Chondrocyte (in vitro differentiated cells): ENCODE measurements at regions not wholly inside any gene's neighbourhood (a gene's known extent, or its start where the extent isn't known, plus 50 kb on each side); places are given as distances from the start of the nearest gene placed in this dataset.

Experiments used
- DNase-seq: peaks from one replicate; pipeline ENCODE4 v3.0.0; 2021; ENCODE audit warnings: mixed read lengths, low spot score
- H3K27ac Mint-ChIP-seq: one replicate; pipeline ENCODE4 v1.8.0; 2021; ENCODE audit warnings: mild to moderate bottlenecking, moderate library complexity, mixed read lengths; ENCODE audit not compliant: unreplicated experiment
- H3K27me3 Mint-ChIP-seq: 2 replicates; pipeline ENCODE4 v1.8.0; 2021; ENCODE audit warnings: low read depth, mixed read lengths
- H3K36me3 Mint-ChIP-seq: 2 replicates; pipeline ENCODE4 v1.8.0; 2021; ENCODE audit warnings: low read depth, mixed read lengths
- H3K4me1 Mint-ChIP-seq: 2 replicates; pipeline ENCODE4 v1.8.0; 2021; ENCODE audit warnings: low read depth, mild to moderate bottlenecking, mixed read lengths
- H3K4me3 Mint-ChIP-seq: one replicate; pipeline ENCODE4 v1.8.0; 2021; ENCODE audit warnings: mild to moderate bottlenecking, moderate library complexity, mixed read lengths; ENCODE audit not compliant: unreplicated experiment
- H3K9me3 Mint-ChIP-seq: 2 replicates; pipeline ENCODE4 v1.8.0; 2021; ENCODE audit warnings: low read depth, mixed read lengths
- TF ChIP-seq, protein P1 (sequence below): fragments of 200-600 bp; sonication (generic); IDR thresholded peaks from 2 replicates; pipeline ENCODE4 v1.5.0; 2021; ENCODE audit warnings: antibody characterized with exemption, mild to moderate bottlenecking, moderate library complexity

DNA sequence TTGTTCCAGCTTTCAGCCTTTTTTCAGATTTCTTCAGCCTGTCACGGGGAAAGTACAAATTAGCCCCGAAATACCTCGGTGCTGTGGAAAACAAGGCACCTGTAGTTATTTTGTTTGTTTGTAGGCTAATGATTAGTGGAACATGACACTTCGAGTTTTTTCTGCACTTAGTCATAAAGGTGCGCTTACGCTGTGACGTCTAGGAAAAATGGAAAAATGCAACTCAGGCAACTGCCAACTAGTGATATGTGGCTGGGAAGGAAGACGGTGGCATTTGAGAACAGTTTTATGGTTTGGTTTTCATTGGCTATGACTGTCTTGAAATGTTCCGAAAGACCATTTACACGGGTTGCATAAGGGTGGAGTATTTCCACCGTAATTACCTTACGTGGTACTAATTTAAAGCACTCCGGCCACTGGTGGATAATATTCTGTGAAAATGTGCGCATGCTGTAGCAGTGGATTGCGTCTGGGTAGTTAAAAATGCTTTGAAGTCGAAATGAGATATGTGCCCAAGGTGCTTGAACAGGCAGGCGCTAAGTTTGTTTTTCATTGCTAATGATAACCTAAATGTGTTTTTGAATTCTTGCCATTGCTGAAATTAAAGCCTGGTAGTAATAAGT lies 94.5 kb upstream of the CELF2 start:
- Mint-ChIP-seq H3K36me3 (no peaks in the 10 kb centered on the region), H3K9me3 (no peaks in the 10 kb centered on the region), H3K4me1 (peaks cover 7% of the 10 kb centered on the region), H3K27me3 (no peaks in the 10 kb centered on the region), H3K4me3 (no peak overlapping the region), H3K27ac (no peak overlapping the region)
- DNase-seq = no peak
- TF ChIP-seq, protein P1, sequence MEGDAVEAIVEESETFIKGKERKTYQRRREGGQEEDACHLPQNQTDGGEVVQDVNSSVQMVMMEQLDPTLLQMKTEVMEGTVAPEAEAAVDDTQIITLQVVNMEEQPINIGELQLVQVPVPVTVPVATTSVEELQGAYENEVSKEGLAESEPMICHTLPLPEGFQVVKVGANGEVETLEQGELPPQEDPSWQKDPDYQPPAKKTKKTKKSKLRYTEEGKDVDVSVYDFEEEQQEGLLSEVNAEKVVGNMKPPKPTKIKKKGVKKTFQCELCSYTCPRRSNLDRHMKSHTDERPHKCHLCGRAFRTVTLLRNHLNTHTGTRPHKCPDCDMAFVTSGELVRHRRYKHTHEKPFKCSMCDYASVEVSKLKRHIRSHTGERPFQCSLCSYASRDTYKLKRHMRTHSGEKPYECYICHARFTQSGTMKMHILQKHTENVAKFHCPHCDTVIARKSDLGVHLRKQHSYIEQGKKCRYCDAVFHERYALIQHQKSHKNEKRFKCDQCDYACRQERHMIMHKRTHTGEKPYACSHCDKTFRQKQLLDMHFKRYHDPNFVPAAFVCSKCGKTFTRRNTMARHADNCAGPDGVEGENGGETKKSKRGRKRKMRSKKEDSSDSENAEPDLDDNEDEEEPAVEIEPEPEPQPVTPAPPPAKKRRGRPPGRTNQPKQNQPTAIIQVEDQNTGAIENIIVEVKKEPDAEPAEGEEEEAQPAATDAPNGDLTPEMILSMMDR = no peak

DNA sequence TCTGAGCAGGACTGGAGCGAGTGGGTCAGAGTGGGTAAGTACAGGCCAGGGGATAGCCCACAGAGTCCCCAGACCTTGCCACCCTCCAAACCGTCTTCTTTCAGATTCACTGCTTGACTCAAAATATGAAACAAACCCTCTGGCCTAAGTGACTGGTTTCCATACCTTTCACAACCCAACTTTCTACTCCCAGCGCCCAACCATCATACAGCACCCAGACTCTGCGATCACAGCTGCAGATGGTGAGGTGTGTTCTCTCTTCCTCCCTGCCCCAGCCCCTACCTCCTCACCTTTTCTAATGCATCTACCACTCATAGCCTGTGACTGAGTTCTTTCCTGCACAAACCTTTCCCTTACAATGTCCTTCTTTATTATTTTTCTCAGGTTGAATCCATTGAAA lies 92.0 kb upstream of the CELF2 start:
- TF ChIP-seq, protein P1 = no peak
- no peaks in the 10 kb centered on the region for H3K27me3 Mint-ChIP-seq
- no peak for DNase-seq
- H3K9me3 Mint-ChIP-seq = no peaks in the 10 kb centered on the region
- no peak overlapping the region for H3K4me3 Mint-ChIP-seq
- H3K4me1 Mint-ChIP-seq = no peaks in the 10 kb centered on the region
- H3K36me3 Mint-ChIP-seq = no peaks in the 10 kb centered on the region
- H3K27ac Mint-ChIP-seq = no peak overlapping the region

DNA sequence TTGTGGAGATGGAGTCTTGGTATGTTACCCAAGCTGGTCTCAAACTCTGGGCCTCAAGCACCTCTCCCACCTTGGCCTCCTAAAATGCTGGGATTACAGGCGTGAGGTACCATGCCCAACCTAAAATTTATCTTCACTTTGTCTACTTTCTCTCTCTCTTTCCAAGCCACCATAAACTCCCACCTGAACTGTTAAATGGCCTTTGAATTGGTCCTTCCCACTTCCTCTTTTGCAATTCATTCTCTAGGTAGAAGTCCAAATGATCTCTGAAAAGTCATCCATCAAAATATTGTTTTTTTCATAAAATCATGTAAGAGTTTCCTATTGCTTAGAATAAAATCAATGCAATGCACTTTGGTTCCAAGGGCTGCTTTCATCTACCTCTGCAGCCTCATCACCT lies 90.1 kb upstream of the CELF2 start:
- TF ChIP-seq, protein P1 = no peak
- no peak overlapping the region for H3K4me3 Mint-ChIP-seq
- no peak for DNase-seq
- no peaks in the 10 kb centered on the region for H3K27me3 Mint-ChIP-seq
- H3K9me3 Mint-ChIP-seq = no peaks in the 10 kb centered on the region
- no peaks in the 10 kb centered on the region for H3K4me1 Mint-ChIP-seq
- H3K27ac Mint-ChIP-seq = no peak overlapping the region
- no peaks in the 10 kb centered on the region for H3K36me3 Mint-ChIP-seq

DNA sequence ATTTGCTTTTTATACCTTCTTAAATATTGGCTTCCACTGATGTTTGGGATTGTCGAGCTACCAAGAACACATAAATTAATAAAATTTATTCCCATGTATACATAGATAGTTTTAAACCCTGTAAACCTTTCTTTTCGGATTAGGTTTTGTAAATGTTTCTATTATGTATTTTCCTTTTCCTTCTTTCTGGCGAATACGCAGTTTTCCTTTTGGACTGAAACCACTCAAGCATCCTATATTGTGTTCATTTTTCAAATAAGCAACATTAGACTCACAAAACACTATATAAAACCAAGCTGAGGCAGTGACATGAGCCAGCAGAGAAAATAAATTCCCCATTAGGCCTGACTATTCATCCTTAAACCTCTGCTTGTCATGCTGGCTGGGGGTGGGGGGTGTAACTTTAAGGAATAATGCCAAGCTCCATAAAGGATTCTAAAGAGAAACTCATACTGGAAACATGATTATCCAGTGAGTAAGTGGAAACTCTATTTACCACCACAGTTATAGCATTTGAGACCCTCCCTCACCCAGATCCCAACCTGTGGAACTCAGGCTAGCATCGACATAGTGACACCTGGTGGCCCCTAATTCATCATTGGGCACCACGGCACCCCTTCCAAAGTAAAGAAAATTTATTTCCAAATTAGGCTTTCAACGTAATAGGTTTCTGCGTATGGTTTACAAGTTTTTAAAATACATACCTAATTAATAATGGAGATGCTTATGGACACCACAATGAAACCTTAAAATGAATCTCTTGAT lies 86.5 kb upstream of the CELF2 start:
- TF ChIP-seq, protein P1 = peak; percentile 47
- Mint-ChIP-seq H3K4me1 (no peaks in the 10 kb centered on the region), H3K36me3 (peaks cover 2% of the 10 kb centered on the region), H3K27ac (no peak overlapping the region), H3K4me3 (no peak overlapping the region), H3K9me3 (peaks cover 2% of the 10 kb centered on the region), H3K27me3 (no peaks in the 10 kb centered on the region)
- no peak for DNase-seq

DNA sequence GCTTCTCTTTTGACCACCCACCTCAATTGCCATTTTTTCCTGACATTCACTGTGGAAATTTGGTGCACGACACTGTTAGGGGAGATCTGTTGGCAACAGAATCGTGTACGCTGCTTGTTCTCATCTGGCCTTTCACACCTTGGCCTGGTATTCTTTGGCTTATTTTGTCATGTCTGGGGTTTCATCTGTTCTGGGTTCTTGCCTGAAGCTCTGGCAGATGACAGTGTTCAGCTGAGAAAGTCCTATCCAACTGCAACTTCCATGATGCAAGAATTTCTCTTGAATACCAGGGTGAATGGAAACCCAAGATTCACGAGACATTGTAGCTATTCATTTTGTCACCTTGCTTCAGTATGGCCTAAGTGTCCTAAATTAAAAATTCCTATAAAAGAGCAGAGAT lies 82.6 kb upstream of the CELF2 start:
- H3K27me3 Mint-ChIP-seq = no peaks in the 10 kb centered on the region
- H3K9me3 Mint-ChIP-seq = peaks cover 2% of the 10 kb centered on the region
- no peak for DNase-seq
- no peak overlapping the region for H3K4me3 Mint-ChIP-seq
- no peaks in the 10 kb centered on the region for H3K4me1 Mint-ChIP-seq
- no peak overlapping the region for H3K27ac Mint-ChIP-seq
- TF ChIP-seq, protein P1 = no peak
- peaks cover 2% of the 10 kb centered on the region for H3K36me3 Mint-ChIP-seq
